GM12878 (cell line): ENCODE measurements at regions not wholly inside any gene's neighbourhood (a gene's known extent, or its start where the extent isn't known, plus 50 kb on each side); places are given as distances from the start of the nearest gene placed in this dataset.

Experiments used
- ATAC-seq: fragments of 200-7000 bp; cut with Tn5 transposase; 3 replicates; pipeline ENCODE4 v1.9.1; 2020; ENCODE audit warnings: mild to moderate bottlenecking, moderate library complexity
- BruUV-seq: library from RNA; stranded (reverse); fragments of 400-500 nt; replicated peaks from 2 replicates; lab custom pipeline; 2021; lab: Mats Ljungman, UMichigan
- CTCF ChIA-PET: fragments of 300-600 bp; sonication (Branson Sonifier 250); formaldehyde crosslinking; extraction: SDS; loops from one replicate; lab custom pipeline; 2021; ENCODE audit warnings: inconsistent platforms; lab: Yijun Ruan, JAX
- POLR2A ChIA-PET: fragments of 350-600 bp; formaldehyde crosslinking; extraction: SDS; loops from one replicate; lab custom pipeline; 2021; ENCODE audit warnings: inconsistent platforms; lab: Charles Lee
- RAD21 ChIA-PET: fragments of 300-600 bp; sonication (Branson Sonifier 250); formaldehyde crosslinking; loops from one replicate; lab custom pipeline; 2023; ENCODE audit warnings: antibody characterized with exemption; ENCODE audit not compliant: unreplicated experiment; lab: Charles Lee
- SMC1A ChIA-PET: fragments of 300-600 bp; sonication (Branson Sonifier 250); formaldehyde crosslinking; loops from one replicate; lab custom pipeline; 2023; ENCODE audit not compliant: unreplicated experiment, uncharacterized antibody; lab: Charles Lee
- DNase-seq: peaks from one replicate; pipeline ENCODE4 v3.0.0-alpha.2; 2011; ENCODE audit warnings: low read depth, low spot score
- FAIRE-seq: peaks from 3 replicates; lab custom pipeline; 2011; peaks lifted over from hg19 to GRCh38; lab: Jason Lieb, UNC
- H2AFZ ChIP-seq: 2 replicates; pipeline ENCODE4 v1.6.0; 2011; ENCODE audit warnings: low read depth, low read length, control low read depth; ENCODE audit not compliant: control insufficient read depth
- H3K27ac ChIP-seq: 2 replicates; pipeline ENCODE4 v1.5.1; 2011; ENCODE audit warnings: control low read depth; ENCODE audit not compliant: control insufficient read depth, insufficient read depth
- H3K27me3 ChIP-seq, 2 experiments: replicated peaks in 1 of 2; 2 replicates each; pipeline versions ENCODE4 v1.6.0 to v1.6.1; 2011; ENCODE audit warnings: low read length in 1 of 2; ENCODE audit not compliant: control insufficient read depth in 2 of 2, insufficient read depth in 2 of 2
- H3K36me3 ChIP-seq, 2 experiments: 2 replicates each; pipeline ENCODE4 v1.5.1; 2011; ENCODE audit warnings: low read length in 1 of 2; ENCODE audit not compliant: control insufficient read depth in 2 of 2, insufficient read depth in 2 of 2
- H3K4me1 ChIP-seq: 2 replicates; pipeline ENCODE4 v1.6.1; 2011; ENCODE audit warnings: mild to moderate bottlenecking, low read length, moderate library complexity, mixed read lengths; ENCODE audit not compliant: control insufficient read depth, insufficient read depth
- H3K4me2 ChIP-seq: 2 replicates; pipeline ENCODE4 v1.6.0; 2011; ENCODE audit warnings: control low read depth; ENCODE audit not compliant: control insufficient read depth, insufficient read depth
- H3K4me3 ChIP-seq: fragments of 200-600 bp; sonication (generic); 2 replicates; pipeline ENCODE4 v1.5.1; 2016
- H3K79me2 ChIP-seq: 2 replicates; pipeline ENCODE4 v1.6.0; 2011; ENCODE audit warnings: low read length; ENCODE audit not compliant: control insufficient read depth, insufficient read depth
- H3K9ac ChIP-seq: 2 replicates; pipeline ENCODE4 v1.8.0; 2011; ENCODE audit warnings: low read length, control low read depth, mixed read lengths; ENCODE audit not compliant: control insufficient read depth, insufficient read depth
- H3K9me3 ChIP-seq: replicated peaks from 3 replicates; pipeline ENCODE4 v1.5.1; 2011; ENCODE audit warnings: mild to moderate bottlenecking, low read length; ENCODE audit not compliant: control insufficient read depth, insufficient read depth
- H4K20me1 ChIP-seq: 2 replicates; pipeline ENCODE4 v1.6.0; 2011; ENCODE audit not compliant: control insufficient read depth, insufficient read depth
- CBX5 ChIP-seq: sonication (generic); IDR thresholded peaks from 2 replicates; pipeline ENCODE4 v1.6.1; 2016; ENCODE audit warnings: low read depth, moderate library complexity, mild to moderate bottlenecking, inconsistent platforms
- EED ChIP-seq: sonication (generic); IDR thresholded peaks from 2 replicates; pipeline ENCODE4 v1.6.1; 2016; ENCODE audit warnings: antibody characterized with exemption, low read depth
- FOXK2 ChIP-seq: fragments of 450-650 bp; IDR thresholded peaks from 2 replicates; pipeline ENCODE4 v1.6.1; 2017; ENCODE audit warnings: mild to moderate bottlenecking, moderate library complexity
- NFIC ChIP-seq: IDR thresholded peaks from 2 replicates; pipeline ENCODE4 v1.6.1; 2012; ENCODE audit warnings: low read depth, mild to moderate bottlenecking, inconsistent platforms, low read length, moderate library complexity
- NKRF ChIP-seq: fragments of 450-650 bp; conservative IDR thresholded peaks from 2 replicates; pipeline ENCODE4 v1.6.1; 2017; ENCODE audit warnings: mild to moderate bottlenecking, moderate library complexity
- NRF1 ChIP-seq: conservative IDR thresholded peaks from 2 replicates; pipeline ENCODE4 v1.6.1; 2011; ENCODE audit warnings: mild to moderate bottlenecking, low read depth, low read length, improper control_type of control experiment
- SREBF2 ChIP-seq: IDR thresholded peaks from 2 replicates; pipeline ENCODE4 v1.6.1; 2012; ENCODE audit warnings: mild to moderate bottlenecking, low read length
- ZNF274 ChIP-seq: IDR thresholded peaks from one replicate; pipeline ENCODE4 v1.8.0; 2011; ENCODE audit not compliant: insufficient read length, insufficient read depth
- ZNF622 ChIP-seq: fragments of 450-650 bp; IDR thresholded peaks from 2 replicates; pipeline ENCODE4 v1.6.1; 2017; ENCODE audit warnings: mild to moderate bottlenecking, inconsistent platforms
- WGBS: methylation state at CpG from one replicate; pipeline ENCODE4 v1.1.6; 2016; ENCODE audit warnings: low lambda C conversion rate; ENCODE audit not compliant: insufficient replicate concordance, insufficient coverage; ENCODE audit errors: missing lambda C conversion rate; 5-methylcytosine and 5-hydroxymethylcytosine counted together
- in situ Hi-C: fragments of 300-500 bp; cut with MboI; formaldehyde crosslinking; loops from 9 replicates; pipeline ENCODE4 v1.14.3; 2018; ENCODE audit warnings: mixed read lengths
- intact Hi-C: fragments of 100-400 bp; cut with micrococcal nuclease; formaldehyde crosslinking; loops from one replicate; pipeline ENCODE4 v1.14.2; 2022; ENCODE audit not compliant: unreplicated experiment

GRCh38 chr2:220198896-220199295, 571.5 kb downstream of the SLC4A3 start:
- CTCF ChIA-PET = no interaction called here
- no peaks in the 10 kb centered on the region for H3K27me3 ChIP-seq
- no peaks in the 10 kb centered on the region for H3K79me2 ChIP-seq
- no peaks in the 10 kb centered on the region; the same call in 2 of the 3 replicates for H3K9me3 ChIP-seq
- H3K4me1 ChIP-seq = no peaks in the 10 kb centered on the region
- H3K4me2 ChIP-seq = no peak overlapping the region
- no TSS peak for BruUV-seq
- no peak overlapping the region for H3K9ac ChIP-seq
- DNase-seq = no peak
- SMC1A ChIA-PET = interaction anchor here (0.6 kb wide), 1 partner anchor 36 kb away, joined by 3 read pairs; no protein-coding TSS in a partner anchor
- H3K36me3 ChIP-seq = no peaks in the 10 kb centered on the region
- POLR2A ChIA-PET = no interaction called here
- intact Hi-C loops (no loop called here), in situ Hi-C loops (no loop called here)
- no peak for FAIRE-seq
- H2AFZ ChIP-seq = no peak overlapping the region
- no peak for ATAC-seq
- TF ChIP-seq NKRF = no peak
- TF ChIP-seq NRF1 = no peak
- TF ChIP-seq NFIC = no peak
- no peak for TF ChIP-seq EED
- no peak for TF ChIP-seq CBX5
- no peak for TF ChIP-seq ZNF274
- TF ChIP-seq FOXK2 = no peak
- no peak for TF ChIP-seq SREBF2
- TF ChIP-seq ZNF622 = no peak
- no peak overlapping the region for H3K4me3 ChIP-seq
- no peak overlapping the region for H3K27ac ChIP-seq
- RAD21 ChIA-PET = interaction anchor here (0.7 kb wide), 1 partner anchor 219 kb away, joined by 3 read pairs; no protein-coding TSS in a partner anchor
- WGBS = 23% methylated on average over 7 of the region's 7 CpGs
- no peaks in the 10 kb centered on the region for H4K20me1 ChIP-seq
